Hepatocyte (in vitro differentiated cells): ENCODE measurements at regions not wholly inside any gene's neighbourhood (a gene's known extent, or its start where the extent isn't known, plus 50 kb on each side); places are given as distances from the start of the nearest gene placed in this dataset.

Experiments
- DNase-seq: peaks from one replicate; pipeline ENCODE4 v3.0.0-alpha.2; 2016; ENCODE audit warnings: low spot score
- H2AFZ ChIP-seq: fragments of 200-600 bp; sonication (generic); 2 replicates; pipeline ENCODE4 v1.6.0; 2016; ENCODE audit warnings: antibody characterized with exemption, mild to moderate bottlenecking
- H3K27ac ChIP-seq: fragments of 200-600 bp; sonication (generic); 2 replicates; pipeline ENCODE4 v1.5.1; 2016; ENCODE audit warnings: mild to moderate bottlenecking
- H3K27me3 ChIP-seq: fragments of 200-600 bp; sonication (generic); 2 replicates; pipeline ENCODE4 v1.6.1; 2016
- H3K36me3 ChIP-seq: fragments of 200-600 bp; sonication (generic); replicated peaks from 2 replicates; pipeline ENCODE4 v1.5.1; 2016; ENCODE audit warnings: low read depth; ENCODE audit not compliant: insufficient read depth
- H3K4me1 ChIP-seq: fragments of 200-600 bp; sonication (generic); 2 replicates; pipeline ENCODE4 v1.5.1; 2016; ENCODE audit warnings: mild to moderate bottlenecking, moderate library complexity; ENCODE audit not compliant: insufficient read depth
- H3K4me2 ChIP-seq: fragments of 200-600 bp; sonication (generic); 2 replicates; pipeline ENCODE4 v1.6.0; 2016
- H3K4me3 ChIP-seq: fragments of 200-600 bp; sonication (generic); 2 replicates; pipeline ENCODE4 v1.5.1; 2016; ENCODE audit warnings: mild to moderate bottlenecking
- H3K79me2 ChIP-seq: fragments of 200-600 bp; sonication (generic); 2 replicates; pipeline ENCODE4 v1.6.0; 2017; ENCODE audit warnings: mild to moderate bottlenecking
- H3K9me2 ChIP-seq: fragments of 200-600 bp; sonication (generic); replicated peaks from 2 replicates; pipeline ENCODE4 v1.6.0; 2017; ENCODE audit warnings: mild to moderate bottlenecking; ENCODE audit not compliant: insufficient read depth
- H3K9me3 ChIP-seq: fragments of 200-600 bp; sonication (generic); 2 replicates; pipeline ENCODE4 v1.5.1; 2016; ENCODE audit warnings: low read depth, mild to moderate bottlenecking
- H4K20me1 ChIP-seq: fragments of 200-600 bp; sonication (generic); 2 replicates; pipeline ENCODE4 v1.6.0; 2016; ENCODE audit warnings: mild to moderate bottlenecking; ENCODE audit not compliant: insufficient read depth, poor library complexity, severe bottlenecking
- CTCF ChIP-seq: fragments of 200-600 bp; sonication (generic); IDR thresholded peaks from 2 replicates; pipeline ENCODE4 v1.5.1; 2016; ENCODE audit warnings: antibody characterized with exemption, mild to moderate bottlenecking; ENCODE audit not compliant: poor library complexity
- EZH2 ChIP-seq: fragments of 200-600 bp; sonication (generic); IDR thresholded peaks from 2 replicates; pipeline ENCODE4 v1.6.1; 2016; ENCODE audit warnings: antibody characterized with exemption, mild to moderate bottlenecking, borderline replicate concordance
- EZH2phosphoT487 ChIP-seq: fragments of 200-600 bp; sonication (generic); IDR thresholded peaks from one replicate; pipeline ENCODE4 v1.6.1; 2018; ENCODE audit warnings: antibody characterized with exemption, mild to moderate bottlenecking, low read depth, moderate library complexity; ENCODE audit not compliant: unreplicated experiment, severe bottlenecking
- WGBS: methylation state at CpG from one replicate; pipeline ENCODE4 v1.1.6; 2016; ENCODE audit warnings: low lambda C conversion rate; ENCODE audit errors: missing lambda C conversion rate; 5-methylcytosine and 5-hydroxymethylcytosine counted together

- Histone ChIP-seq H3K4me1 (no peaks in the 10 kb centered on the region), H3K27ac (no peak overlapping the region), H3K9me3 (no peaks in the 10 kb centered on the region), H3K9me2 (no peaks in the 10 kb centered on the region), H4K20me1 (no peaks in the 10 kb centered on the region), H3K36me3 (no peaks in the 10 kb centered on the region), H3K4me2 (no peak overlapping the region), H3K79me2 (no peaks in the 10 kb centered on the region), H3K4me3 (no peak overlapping the region), H2AFZ (no peak overlapping the region), H3K27me3 (no peaks in the 10 kb centered on the region)
- TF ChIP-seq EZH2phosphoT487 (no peak), CTCF (no peak), EZH2 (no peak)
- no peak for DNase-seq
- WGBS = 84% methylated on average over 2 of the region's 2 CpGs
Measured at GRCh38 chr1:55445416-55445815, 230.3 kb upstream of the USP24 start.

- Histone ChIP-seq H3K36me3 (no peaks in the 10 kb centered on the region), H2AFZ (no peak overlapping the region), H4K20me1 (no peaks in the 10 kb centered on the region), H3K9me3 (no peaks in the 10 kb centered on the region), H3K27ac (no peak overlapping the region), H3K4me2 (no peak overlapping the region), H3K4me1 (no peaks in the 10 kb centered on the region), H3K79me2 (no peaks in the 10 kb centered on the region), H3K4me3 (no peak overlapping the region), H3K9me2 (no peaks in the 10 kb centered on the region), H3K27me3 (no peaks in the 10 kb centered on the region)
- TF ChIP-seq EZH2phosphoT487 (no peak), CTCF (no peak), EZH2 (no peak)
- DNase-seq = no peak
- 44% methylated on average over 1 of the region's 1 CpG for WGBS
Measured at GRCh38 chr1:55444667-55445066, 229.5 kb upstream of the USP24 start.

- H3K27me3 ChIP-seq = no peaks in the 10 kb centered on the region
- H3K4me3 ChIP-seq = no peak overlapping the region
- 58% methylated on average over 7 of the region's 7 CpGs for WGBS
- no peaks in the 10 kb centered on the region for H3K9me3 ChIP-seq
- no peaks in the 10 kb centered on the region for H3K36me3 ChIP-seq
- DNase-seq = peak; percentile 74
- H3K27ac ChIP-seq = peak overlapping the region; percentile 67
- no peaks in the 10 kb centered on the region for H3K79me2 ChIP-seq
- H2AFZ ChIP-seq = no peak overlapping the region
- H4K20me1 ChIP-seq = no peaks in the 10 kb centered on the region
- no peaks in the 10 kb centered on the region for H3K9me2 ChIP-seq
- no peaks in the 10 kb centered on the region for H3K4me1 ChIP-seq
- TF ChIP-seq EZH2phosphoT487 = no peak
- no peak for TF ChIP-seq EZH2
- peak; percentile 15 for TF ChIP-seq CTCF
- no peak overlapping the region for H3K4me2 ChIP-seq
Measured at GRCh38 chr1:55443175-55443915, 228.2 kb upstream of the USP24 start.

- 89% methylated on average over 1 of the region's 1 CpG for WGBS
Measured at GRCh38 chr1:55441489-55441888, 226.3 kb upstream of the USP24 start.

More at GRCh38 chr1:55441489-55441888, 226.3 kb upstream of the USP24 start:
- H3K79me2 ChIP-seq = no peaks in the 10 kb centered on the region
- TF ChIP-seq EZH2 = no peak
- TF ChIP-seq CTCF = no peak
- TF ChIP-seq EZH2phosphoT487 = no peak
- H3K4me1 ChIP-seq = no peaks in the 10 kb centered on the region
- no peaks in the 10 kb centered on the region for H3K9me3 ChIP-seq
- H3K4me3 ChIP-seq = no peak overlapping the region
- no peaks in the 10 kb centered on the region for H4K20me1 ChIP-seq
- no peaks in the 10 kb centered on the region for H3K36me3 ChIP-seq
- H3K27ac ChIP-seq = no peak overlapping the region
- no peaks in the 10 kb centered on the region for H3K9me2 ChIP-seq
- no peak overlapping the region for H3K4me2 ChIP-seq
- DNase-seq = no peak
- H2AFZ ChIP-seq = no peak overlapping the region
- no peaks in the 10 kb centered on the region for H3K27me3 ChIP-seq
